ENCODE measurements at regions not wholly inside any gene's neighbourhood (a gene's known extent, or its start where the extent isn't known, plus 50 kb on each side); places are given as distances from the start of the nearest gene placed in this dataset.
"Not testable (repeated sequence)": the region's sequence is repeated elsewhere in the genome, so short reads cannot be mapped to it uniquely, and the experiment has no call there.

DNA sequence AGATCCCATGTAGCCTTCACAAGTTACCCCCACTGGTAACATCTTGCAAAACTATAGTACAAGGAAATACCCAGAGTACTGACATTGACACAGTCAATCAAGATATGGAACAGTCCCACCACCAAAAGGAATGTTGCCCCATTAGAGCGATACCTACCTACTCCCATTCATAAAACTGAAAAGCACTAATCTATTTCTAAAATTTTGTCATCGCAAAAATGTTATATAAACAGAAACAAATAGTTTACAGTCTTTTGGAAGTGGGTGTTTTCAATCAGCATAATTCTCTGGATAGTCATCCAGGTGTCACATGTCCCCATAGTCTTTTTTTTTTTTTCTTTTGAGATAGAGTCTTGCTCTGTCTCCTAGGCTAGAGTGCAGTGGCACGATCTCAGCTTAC lies 156.9 kb upstream of the AGTR1 start:
- no peaks in the 10 kb centered on the region for H3K9me3 ChIP-seq
- no peak for TF ChIP-seq Cebpa-rat (IDR thresholded peaks at IDR 0.05)
- H3K4me3 ChIP-seq = no peak overlapping the region
- no peaks in the 10 kb centered on the region for H3K36me3 ChIP-seq
- H3K9ac ChIP-seq = no peak overlapping the region
- H4K20me1 ChIP-seq = no peaks in the 10 kb centered on the region
- H3K4me1 ChIP-seq = no peaks in the 10 kb centered on the region
- no peaks in the 10 kb centered on the region for H3K27me3 ChIP-seq
- H3K4me2 ChIP-seq = no peak overlapping the region
- H3K27ac ChIP-seq = no peak overlapping the region

GRCh38 chr3:148546959-148547358 lies 150.7 kb upstream of the AGTR1 start:
- no peaks in the 10 kb centered on the region for H4K20me1 ChIP-seq
- H3K27me3 ChIP-seq = peaks cover 5% of the 10 kb centered on the region; the same call in 1 of the 2 replicates
- H3K4me1 ChIP-seq = no peaks in the 10 kb centered on the region
- no peak for TF ChIP-seq Cebpa-rat (IDR thresholded peaks at IDR 0.05)
- H3K9ac ChIP-seq = no peak overlapping the region
- no peaks in the 10 kb centered on the region for H3K36me3 ChIP-seq
- no peak overlapping the region for H3K4me2 ChIP-seq
- H3K4me3 ChIP-seq = no peak overlapping the region
- H3K9me3 ChIP-seq = no peaks in the 10 kb centered on the region
- H3K27ac ChIP-seq = no peak overlapping the region

GRCh38 chr3:148551767-148552260 lies 145.9 kb upstream of the AGTR1 start:
- Histone ChIP-seq H3K27ac (no peak overlapping the region), H4K20me1 (no peaks in the 10 kb centered on the region), H3K9ac (no peak overlapping the region), H3K4me1 (no peaks in the 10 kb centered on the region), H3K27me3 (peaks cover 5% of the 10 kb centered on the region; the same call in 1 of the 2 replicates), H3K4me3 (no peak overlapping the region), H3K4me2 (no peak overlapping the region), H3K36me3 (no peaks in the 10 kb centered on the region), H3K9me3 (no peaks in the 10 kb centered on the region)
- no peak for TF ChIP-seq Cebpa-rat (IDR thresholded peaks at IDR 0.05)

DNA sequence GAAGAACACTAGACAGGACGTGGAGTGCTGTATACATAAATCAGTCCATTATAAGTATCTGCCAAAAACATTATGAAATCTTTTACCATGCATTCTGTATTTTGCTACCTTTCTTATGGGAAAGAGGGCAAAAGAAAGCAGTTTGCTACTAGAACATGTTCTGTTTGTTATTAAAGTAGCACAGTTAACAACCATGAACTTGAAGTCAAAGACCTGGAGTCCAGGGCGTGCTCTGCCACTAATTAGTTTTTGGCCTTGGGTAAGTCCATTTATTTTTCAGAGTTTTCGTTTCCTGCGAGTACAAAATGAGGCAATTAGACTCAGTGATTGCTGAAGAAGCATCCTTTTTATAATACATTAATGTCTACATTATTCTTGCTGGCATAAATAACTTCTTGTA lies 143.3 kb upstream of the AGTR1 start:
- TF ChIP-seq Cebpa-rat (IDR thresholded peaks at IDR 0.05) = no peak
- Histone ChIP-seq H3K27me3 (no peaks in the 10 kb centered on the region), H3K4me3 (no peak overlapping the region), H3K4me2 (no peak overlapping the region), H4K20me1 (no peaks in the 10 kb centered on the region), H3K4me1 (no peaks in the 10 kb centered on the region), H3K27ac (no peak overlapping the region), H3K9ac (no peak overlapping the region), H3K36me3 (no peaks in the 10 kb centered on the region), H3K9me3 (no peaks in the 10 kb centered on the region)

- Histone ChIP-seq H3K4me2 (no peak overlapping the region), H3K9me3 (no peaks in the 10 kb centered on the region), H3K27ac (no peak overlapping the region), H4K20me1 (no peaks in the 10 kb centered on the region), H3K27me3 (no peaks in the 10 kb centered on the region), H3K4me1 (no peaks in the 10 kb centered on the region), H3K4me3 (no peak overlapping the region), H3K9ac (no peak overlapping the region), H3K36me3 (no peaks in the 10 kb centered on the region)
- no peak for TF ChIP-seq Cebpa-rat (IDR thresholded peaks at IDR 0.05)
These were observed 141.0 kb upstream of the AGTR1 start for GRCh38 chr3:148556664-148557063.

GRCh38 chr3:148577579-148577978 lies 120.1 kb upstream of the AGTR1 start:
- H3K4me2 ChIP-seq, H4K20me1 ChIP-seq, H3K27ac ChIP-seq, H3K4me1 ChIP-seq, H3K36me3 ChIP-seq, H3K27me3 ChIP-seq, H3K9ac ChIP-seq, H3K9me3 ChIP-seq, H3K4me3 ChIP-seq: not testable (repeated sequence)

GRCh38 chr3:148582126-148582525 lies 115.6 kb upstream of the AGTR1 start:
- H3K36me3 ChIP-seq = no peaks in the 10 kb centered on the region

DNA sequence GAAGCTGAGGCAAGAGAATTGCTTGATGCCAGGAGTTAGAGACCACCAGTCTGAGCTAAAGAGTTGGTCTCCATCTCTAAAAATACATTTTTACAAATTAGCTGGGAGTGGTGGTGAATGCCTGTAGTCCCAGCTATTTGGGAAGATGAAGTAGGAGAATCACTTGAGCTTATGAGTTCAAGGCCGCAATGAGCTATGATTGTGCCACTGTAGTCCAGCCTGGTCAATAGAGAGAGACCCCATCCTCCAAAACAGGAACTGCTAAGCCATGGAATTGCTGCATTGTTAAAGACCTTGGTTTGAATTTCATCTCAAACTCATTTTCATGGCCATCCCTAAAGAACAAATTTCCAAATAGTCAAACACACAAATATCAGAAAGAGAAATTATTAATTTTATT lies 113.9 kb upstream of the AGTR1 start:
- no peak overlapping the region for H3K27ac ChIP-seq
- no peaks in the 10 kb centered on the region for H3K4me1 ChIP-seq
- no peak overlapping the region for H3K4me2 ChIP-seq
- no peaks in the 10 kb centered on the region for H3K36me3 ChIP-seq
- no peaks in the 10 kb centered on the region for H3K9me3 ChIP-seq
- no peaks in the 10 kb centered on the region for H3K27me3 ChIP-seq
- TF ChIP-seq Cebpa-rat (IDR thresholded peaks at IDR 0.05) = no peak
- H3K9ac ChIP-seq = no peak overlapping the region
- no peak overlapping the region for H3K4me3 ChIP-seq
- no peaks in the 10 kb centered on the region for H4K20me1 ChIP-seq

More at GRCh38 chr3:148582126-148582525, 115.6 kb upstream of the AGTR1 start:
- no peak overlapping the region for H3K27ac ChIP-seq
- no peaks in the 10 kb centered on the region for H3K27me3 ChIP-seq
- no peak for TF ChIP-seq Cebpa-rat (IDR thresholded peaks at IDR 0.05)
- no peaks in the 10 kb centered on the region for H4K20me1 ChIP-seq
- H3K9me3 ChIP-seq = no peaks in the 10 kb centered on the region
- H3K4me3 ChIP-seq = no peak overlapping the region
- no peaks in the 10 kb centered on the region for H3K4me1 ChIP-seq
- no peak overlapping the region for H3K4me2 ChIP-seq
- no peak overlapping the region for H3K9ac ChIP-seq

DNA sequence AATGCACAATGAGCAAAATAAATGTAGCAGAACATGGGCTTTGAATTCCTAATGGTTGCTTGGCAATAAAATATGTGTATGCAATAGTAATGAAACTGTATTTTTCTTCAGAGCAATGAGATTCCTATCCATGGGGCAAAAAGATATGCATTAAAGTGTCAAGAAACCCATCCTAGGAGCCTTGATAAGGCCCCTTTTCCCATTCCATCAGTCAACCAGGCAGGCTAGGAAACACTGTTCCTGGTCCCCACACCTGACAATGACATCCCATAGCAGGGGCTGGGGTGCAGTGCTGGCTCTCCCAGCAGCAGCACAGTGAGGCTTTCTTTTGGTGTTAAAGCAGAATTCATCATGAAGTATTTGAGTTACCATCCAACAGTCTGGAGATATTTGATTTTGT lies 113.3 kb upstream of the AGTR1 start:
- no peak overlapping the region for H3K4me2 ChIP-seq
- no peaks in the 10 kb centered on the region for H4K20me1 ChIP-seq
- TF ChIP-seq Cebpa-rat (IDR thresholded peaks at IDR 0.05) = no peak
- no peaks in the 10 kb centered on the region for H3K27me3 ChIP-seq
- no peaks in the 10 kb centered on the region for H3K36me3 ChIP-seq
- H3K4me1 ChIP-seq = no peaks in the 10 kb centered on the region
- H3K27ac ChIP-seq = no peak overlapping the region
- H3K9me3 ChIP-seq = no peaks in the 10 kb centered on the region
- no peak overlapping the region for H3K4me3 ChIP-seq
- H3K9ac ChIP-seq = no peak overlapping the region

GRCh38 chr3:148585671-148586379 lies 111.9 kb upstream of the AGTR1 start:
- no peak for TF ChIP-seq Cebpa-rat (IDR thresholded peaks at IDR 0.05)
- Histone ChIP-seq H3K9ac (no peak overlapping the region), H3K27me3 (no peaks in the 10 kb centered on the region), H3K36me3 (no peaks in the 10 kb centered on the region), H3K27ac (no peak overlapping the region), H3K9me3 (no peaks in the 10 kb centered on the region), H3K4me3 (no peak overlapping the region), H3K4me2 (no peak overlapping the region), H3K4me1 (no peaks in the 10 kb centered on the region), H4K20me1 (no peaks in the 10 kb centered on the region)

DNA sequence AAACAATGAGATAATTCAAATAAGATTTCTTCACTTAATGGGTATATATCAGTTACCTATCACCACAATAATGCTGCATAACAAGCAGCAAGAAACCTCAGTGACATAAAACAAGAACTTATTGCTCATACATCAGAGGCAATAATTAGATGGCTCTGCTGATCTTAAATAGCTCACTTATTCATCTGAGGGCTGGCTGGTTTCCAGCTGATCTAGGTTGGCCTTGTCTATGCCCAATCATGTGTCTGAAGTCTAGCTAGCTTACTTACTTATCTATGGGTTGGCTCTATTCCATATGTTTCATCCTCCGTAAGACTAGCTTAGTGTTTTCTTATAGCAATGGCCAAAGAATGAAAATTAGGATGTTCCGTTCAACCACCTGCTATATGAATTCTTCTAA lies 109.4 kb upstream of the AGTR1 start:
- TF ChIP-seq Cebpa-rat (IDR thresholded peaks at IDR 0.05) = no peak
- H4K20me1 ChIP-seq = no peaks in the 10 kb centered on the region
- H3K4me3 ChIP-seq = no peak overlapping the region
- H3K27me3 ChIP-seq = no peaks in the 10 kb centered on the region
- no peak overlapping the region for H3K27ac ChIP-seq
- H3K36me3 ChIP-seq = no peaks in the 10 kb centered on the region
- H3K4me2 ChIP-seq = no peak overlapping the region
- H3K4me1 ChIP-seq = no peaks in the 10 kb centered on the region
- no peaks in the 10 kb centered on the region for H3K9me3 ChIP-seq
- H3K9ac ChIP-seq = no peak overlapping the region

All from BLaER1 (cell line).